ENCODE measurements at regions not wholly inside any gene's neighbourhood (a gene's known extent, or its start where the extent isn't known, plus 50 kb on each side); places are given as distances from the start of the nearest gene placed in this dataset.

DNA sequence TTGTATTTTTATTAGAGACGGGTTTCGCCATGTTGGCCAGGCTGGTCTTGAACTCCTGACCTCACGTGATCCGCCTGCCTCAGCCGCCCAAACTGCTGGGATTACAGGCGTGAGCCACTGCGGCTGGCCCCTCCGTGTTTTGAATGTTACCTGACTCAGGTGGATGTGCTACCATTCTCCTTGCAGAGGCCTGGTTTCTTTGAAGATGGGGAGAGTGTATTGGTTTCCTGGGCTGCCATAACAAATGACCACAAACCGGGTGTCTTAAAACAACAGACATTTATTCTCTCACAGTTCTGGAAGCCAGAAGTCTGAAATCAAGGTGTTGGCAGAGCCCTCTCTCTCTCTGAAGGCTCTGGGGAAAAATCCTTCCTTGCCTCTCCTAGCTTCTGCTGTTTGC is 98.0 kb downstream of the IRF2BPL start:
- no peaks in the 10 kb centered on the region for H3K9me3 ChIP-seq
- TF ChIP-seq, protein P1, sequence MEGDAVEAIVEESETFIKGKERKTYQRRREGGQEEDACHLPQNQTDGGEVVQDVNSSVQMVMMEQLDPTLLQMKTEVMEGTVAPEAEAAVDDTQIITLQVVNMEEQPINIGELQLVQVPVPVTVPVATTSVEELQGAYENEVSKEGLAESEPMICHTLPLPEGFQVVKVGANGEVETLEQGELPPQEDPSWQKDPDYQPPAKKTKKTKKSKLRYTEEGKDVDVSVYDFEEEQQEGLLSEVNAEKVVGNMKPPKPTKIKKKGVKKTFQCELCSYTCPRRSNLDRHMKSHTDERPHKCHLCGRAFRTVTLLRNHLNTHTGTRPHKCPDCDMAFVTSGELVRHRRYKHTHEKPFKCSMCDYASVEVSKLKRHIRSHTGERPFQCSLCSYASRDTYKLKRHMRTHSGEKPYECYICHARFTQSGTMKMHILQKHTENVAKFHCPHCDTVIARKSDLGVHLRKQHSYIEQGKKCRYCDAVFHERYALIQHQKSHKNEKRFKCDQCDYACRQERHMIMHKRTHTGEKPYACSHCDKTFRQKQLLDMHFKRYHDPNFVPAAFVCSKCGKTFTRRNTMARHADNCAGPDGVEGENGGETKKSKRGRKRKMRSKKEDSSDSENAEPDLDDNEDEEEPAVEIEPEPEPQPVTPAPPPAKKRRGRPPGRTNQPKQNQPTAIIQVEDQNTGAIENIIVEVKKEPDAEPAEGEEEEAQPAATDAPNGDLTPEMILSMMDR (IDR thresholded peaks at IDR 0.05): no peak
- DNase-seq (no peak), FAIRE-seq (no peak), ATAC-seq (no peak)
- H3K4me1 ChIP-seq: no peaks in the 10 kb centered on the region
- intact Hi-C loops (cut with DNase I): no loop called here
- WGBS, 2 donors: 86 to 91% methylated on average over 9 of the region's 9 CpGs
- no peaks in the 10 kb centered on the region for H3K27me3 ChIP-seq
- H3K4me3 ChIP-seq: no peak overlapping the region
- H3K27ac ChIP-seq: no peak overlapping the region
- no peaks in the 10 kb centered on the region for H3K36me3 ChIP-seq

DNA sequence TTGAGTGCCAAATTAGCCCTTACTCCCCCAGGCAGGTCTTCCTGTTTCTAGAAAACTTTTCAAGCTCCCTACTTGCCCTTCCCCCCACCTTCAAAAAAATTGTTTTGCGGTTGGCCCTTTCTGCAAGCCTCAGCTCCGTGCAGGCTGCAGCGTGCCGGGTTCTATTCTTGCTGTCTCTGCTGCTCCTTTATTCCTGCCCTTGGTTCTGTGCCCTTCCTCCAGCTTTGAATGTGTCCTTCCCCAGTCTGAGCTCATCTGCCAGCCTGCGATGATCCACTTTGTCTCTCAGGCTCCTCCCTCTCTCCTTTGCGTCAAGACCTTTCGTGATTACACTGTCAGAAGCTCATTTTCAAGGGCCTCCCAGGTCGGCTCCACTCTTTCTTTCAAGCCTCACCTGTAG is 98.6 kb downstream of the IRF2BPL start:
- TF ChIP-seq, protein P1 (IDR thresholded peaks at IDR 0.05): no peak
- Histone ChIP-seq H3K4me1 (no peaks in the 10 kb centered on the region), H3K4me3 (no peak overlapping the region), H3K9me3 (no peaks in the 10 kb centered on the region), H3K36me3 (no peaks in the 10 kb centered on the region), H3K27me3 (no peaks in the 10 kb centered on the region), H3K27ac (no peak overlapping the region)
- WGBS, 2 donors: 65 to 80% methylated on average over 8 of the region's 8 CpGs
- FAIRE-seq (no peak), ATAC-seq (peak in 3 of 4 donors; percentile 40 to 67 (median 66)), DNase-seq (no peak)
- intact Hi-C loops (cut with DNase I): no loop called here

DNA sequence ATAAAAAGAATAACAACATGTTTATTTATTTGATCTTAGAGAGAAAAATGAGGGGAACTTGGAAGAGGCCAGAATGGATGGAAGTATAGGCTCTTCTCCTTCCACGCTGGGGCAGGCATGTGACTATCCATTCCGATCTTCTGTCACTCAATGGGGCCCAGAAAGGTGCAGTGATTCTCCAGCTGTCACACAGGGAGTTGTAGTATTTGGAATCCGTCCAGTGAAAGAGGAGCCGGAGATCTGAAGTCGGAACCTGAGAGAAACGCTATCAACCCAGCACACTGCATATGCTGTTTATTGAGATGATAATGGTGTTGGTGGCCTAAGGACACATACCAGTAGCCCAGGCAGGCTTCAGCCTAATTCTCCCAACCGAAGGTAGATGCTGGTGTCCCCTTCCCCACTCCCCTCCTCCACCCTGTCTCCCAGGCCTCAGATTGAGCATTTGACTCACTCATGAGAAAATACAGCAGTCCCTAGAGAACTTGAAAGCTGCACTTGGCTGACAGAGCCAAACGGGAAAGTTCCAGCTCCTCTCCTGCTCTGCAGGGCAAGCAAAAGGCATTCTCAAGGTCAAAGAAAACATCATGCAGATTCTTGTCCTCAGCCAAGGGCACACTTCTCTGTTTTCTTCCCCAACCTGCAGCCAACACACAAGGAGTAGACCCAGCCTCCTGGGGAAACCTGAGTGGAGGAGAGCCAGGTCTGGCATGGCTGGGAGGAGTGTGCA is 100.4 kb downstream of the IRF2BPL start:
- ATAC-seq: no peak
- no peaks in the 10 kb centered on the region for H3K27me3 ChIP-seq
- no peaks in the 10 kb centered on the region for H3K4me1 ChIP-seq
- no peak for DNase-seq
- TF ChIP-seq, protein P1 (IDR thresholded peaks at IDR 0.05): no peak
- H3K36me3 ChIP-seq: no peaks in the 10 kb centered on the region
- no peak for FAIRE-seq
- no peak overlapping the region for H3K4me3 ChIP-seq
- WGBS, 2 donors: 56 to 58% methylated on average over 8 of the region's 8 CpGs
- intact Hi-C loops (cut with DNase I): no loop called here
- H3K27ac ChIP-seq: no peak overlapping the region
- no peaks in the 10 kb centered on the region for H3K9me3 ChIP-seq

DNA sequence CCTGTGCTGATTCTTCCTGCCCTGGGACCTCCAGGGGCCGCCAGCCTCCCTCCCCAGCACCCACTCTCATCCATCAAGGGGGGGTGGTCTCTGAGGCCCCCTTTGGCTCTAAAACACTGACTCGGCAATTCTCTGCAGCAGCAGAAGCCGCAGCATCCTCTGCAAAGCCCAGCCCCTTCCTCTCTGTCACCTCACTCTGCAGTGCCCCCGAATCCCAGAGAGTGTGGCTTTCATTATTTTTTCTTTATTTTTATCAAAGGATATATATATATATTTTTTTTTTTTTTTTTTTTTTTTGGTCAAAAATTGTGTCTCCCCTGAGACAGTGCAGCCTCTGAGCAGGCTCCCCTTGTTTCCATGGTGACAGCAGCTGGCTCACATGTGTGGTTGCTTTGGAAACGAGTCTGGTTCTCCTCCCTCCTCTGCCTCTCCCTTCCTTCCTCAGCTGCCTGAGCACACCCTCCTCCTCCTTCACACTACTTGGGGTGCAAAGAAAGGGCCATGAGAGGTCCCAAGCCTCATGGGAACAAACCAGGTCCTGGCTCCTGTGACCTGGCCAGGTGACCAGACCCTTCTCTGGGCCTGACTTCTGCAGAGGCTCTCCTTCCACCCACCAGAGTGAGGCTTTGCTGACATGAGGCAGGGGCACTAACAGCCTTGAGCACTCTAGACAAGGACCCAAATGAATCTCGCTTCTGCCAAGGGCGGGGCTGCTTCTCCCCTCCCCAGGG is 100.5 kb downstream of the LRRC74A start:
- Histone ChIP-seq H3K27ac (no peak overlapping the region), H3K36me3 (no peaks in the 10 kb centered on the region), H3K4me3 (no peak overlapping the region), H3K4me1 (no peaks in the 10 kb centered on the region), H3K9me3 (no peaks in the 10 kb centered on the region), H3K27me3 (no peaks in the 10 kb centered on the region)
- TF ChIP-seq, protein P1 (IDR thresholded peaks at IDR 0.05): no peak
- ATAC-seq (peak in 2 of 4 donors; percentile 52 to 57), DNase-seq (no peak), FAIRE-seq (no peak)
- WGBS, 2 donors: 71 to 80% methylated on average over 7 of the region's 7 CpGs
- intact Hi-C loops (cut with DNase I): no loop called here

DNA sequence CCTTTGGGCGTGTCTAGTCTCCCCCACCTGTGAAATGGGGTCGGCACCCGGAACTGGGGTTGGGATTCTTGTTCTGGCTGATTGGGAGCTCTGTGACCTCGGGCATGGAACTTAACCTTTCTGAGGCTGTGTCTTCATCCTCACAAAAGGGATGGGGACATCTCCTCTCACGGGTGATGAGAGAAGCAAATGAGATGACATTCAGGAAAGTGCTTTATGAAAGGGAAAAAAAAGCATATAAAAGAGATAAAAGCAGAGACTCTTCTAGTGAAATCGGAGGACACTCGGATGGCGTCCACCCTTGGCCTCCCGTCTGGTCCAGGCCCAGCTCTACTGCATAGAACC is 98.9 kb downstream of the LRRC74A start:
- Histone ChIP-seq H3K9me3 (no peaks in the 10 kb centered on the region), H3K27me3 (no peaks in the 10 kb centered on the region), H3K4me1 (peaks cover 0 to 9% (median 6%) of the 10 kb centered on the region in 3 donors), H3K4me3 (no peak overlapping the region), H3K36me3 (no peaks in the 10 kb centered on the region), H3K27ac (no peak overlapping the region)
- TF ChIP-seq, protein P1 (IDR thresholded peaks at IDR 0.05): no peak
- intact Hi-C loops (cut with DNase I): no loop called here
- no peak for ATAC-seq
- 69 to 72% methylated on average over 9 of the region's 9 CpGs for WGBS, 2 donors
- no peak for DNase-seq
- FAIRE-seq: no peak
